ENCODE measurements at regions not wholly inside any gene's neighbourhood (a gene's known extent, or its start where the extent isn't known, plus 50 kb on each side); places are given as distances from the start of the nearest gene placed in this dataset.
A peak's percentile ranks its signal among the peaks of the same experiment; 100 is the strongest.

- DNase-seq (ENCODE audit: low read depth) = no peak
- TF ChIP-seq, protein P1, sequence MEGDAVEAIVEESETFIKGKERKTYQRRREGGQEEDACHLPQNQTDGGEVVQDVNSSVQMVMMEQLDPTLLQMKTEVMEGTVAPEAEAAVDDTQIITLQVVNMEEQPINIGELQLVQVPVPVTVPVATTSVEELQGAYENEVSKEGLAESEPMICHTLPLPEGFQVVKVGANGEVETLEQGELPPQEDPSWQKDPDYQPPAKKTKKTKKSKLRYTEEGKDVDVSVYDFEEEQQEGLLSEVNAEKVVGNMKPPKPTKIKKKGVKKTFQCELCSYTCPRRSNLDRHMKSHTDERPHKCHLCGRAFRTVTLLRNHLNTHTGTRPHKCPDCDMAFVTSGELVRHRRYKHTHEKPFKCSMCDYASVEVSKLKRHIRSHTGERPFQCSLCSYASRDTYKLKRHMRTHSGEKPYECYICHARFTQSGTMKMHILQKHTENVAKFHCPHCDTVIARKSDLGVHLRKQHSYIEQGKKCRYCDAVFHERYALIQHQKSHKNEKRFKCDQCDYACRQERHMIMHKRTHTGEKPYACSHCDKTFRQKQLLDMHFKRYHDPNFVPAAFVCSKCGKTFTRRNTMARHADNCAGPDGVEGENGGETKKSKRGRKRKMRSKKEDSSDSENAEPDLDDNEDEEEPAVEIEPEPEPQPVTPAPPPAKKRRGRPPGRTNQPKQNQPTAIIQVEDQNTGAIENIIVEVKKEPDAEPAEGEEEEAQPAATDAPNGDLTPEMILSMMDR (IDR thresholded peaks at IDR 0.05; ENCODE audit: control insufficient read depth, extremely low read depth, insufficient read depth) = no peak
These were observed 239.9 kb upstream of the NDST4 start for GRCh38 chr4:115353370-115353769.

DNA sequence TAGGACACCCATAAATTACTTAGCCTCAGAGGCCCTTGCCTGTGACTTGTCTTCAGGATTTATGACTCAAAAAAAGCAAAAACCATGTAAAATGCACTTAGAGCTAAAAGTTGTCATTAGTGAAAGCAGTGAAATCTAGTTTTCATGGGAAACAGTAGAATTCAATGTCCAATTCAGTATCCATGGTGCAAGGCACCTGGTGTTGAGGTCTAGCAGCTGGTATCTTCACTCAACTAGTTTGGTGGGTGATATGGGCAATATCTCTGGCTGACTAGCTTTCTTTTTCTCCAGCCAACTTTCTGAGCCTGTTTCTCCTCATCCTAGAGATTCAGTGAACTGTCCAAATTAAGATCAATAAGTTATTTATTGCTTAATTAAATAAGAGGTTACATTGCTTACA, 229.8 kb upstream of the NDST4 start:
- H3K4me3 ChIP-seq (ENCODE audit: low read depth, low read length) = no peak overlapping the region
- TF ChIP-seq, protein P1 (IDR thresholded peaks at IDR 0.05; ENCODE audit: control insufficient read depth, extremely low read depth, insufficient read depth) = no peak
- DNase-seq (ENCODE audit: low read depth) = no peak

More at GRCh38 chr4:115353370-115353769, 239.9 kb upstream of the NDST4 start:
- H3K4me3 ChIP-seq (ENCODE audit: low read depth, low read length) = no peak overlapping the region

DNA sequence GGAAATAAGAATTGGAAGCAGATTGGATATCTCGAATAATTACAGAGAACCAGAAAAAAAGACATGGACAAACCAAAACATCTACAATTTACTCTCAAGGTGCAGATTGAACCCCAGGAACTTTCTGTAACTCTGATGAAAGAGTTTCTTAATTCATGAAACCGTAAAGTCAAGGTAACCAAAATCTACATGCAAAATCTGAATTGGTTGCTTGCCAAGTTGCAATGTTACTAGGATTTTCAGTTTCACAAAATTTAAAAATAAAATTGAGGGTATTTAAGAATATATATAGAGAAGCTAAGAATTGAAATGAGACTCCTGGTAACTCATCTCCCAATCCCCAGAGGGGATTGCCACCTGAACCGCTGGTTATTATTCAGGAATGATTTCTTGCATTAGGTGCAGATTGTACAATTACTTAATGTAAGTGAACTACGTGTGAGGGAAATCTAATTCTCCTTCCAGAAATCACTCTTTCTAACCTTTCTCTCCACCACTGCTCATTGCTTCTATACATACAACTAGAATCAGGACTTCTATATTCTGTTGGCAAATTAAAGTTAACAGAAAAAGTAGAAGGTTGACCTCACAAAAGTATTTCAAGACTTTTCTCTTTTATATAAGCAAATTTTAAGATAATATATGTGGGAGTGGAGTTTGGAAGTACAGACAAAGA, 221.5 kb upstream of the NDST4 start:
- DNase-seq (ENCODE audit: low read depth) = no peak
- H3K4me3 ChIP-seq (ENCODE audit: low read depth, low read length) = no peak overlapping the region
- TF ChIP-seq, protein P1 (IDR thresholded peaks at IDR 0.05; ENCODE audit: control insufficient read depth, extremely low read depth, insufficient read depth) = no peak

- H3K4me3 ChIP-seq (ENCODE audit: low read depth, low read length) = no peak overlapping the region
- TF ChIP-seq, protein P1 (IDR thresholded peaks at IDR 0.05; ENCODE audit: control insufficient read depth, extremely low read depth, insufficient read depth) = no peak
- peak; percentile 14 for DNase-seq (ENCODE audit: low read depth)
These were observed 218.7 kb upstream of the NDST4 start for GRCh38 chr4:115332078-115332477.

GRCh38 chr4:115331241-115331640, 217.8 kb upstream of the NDST4 start:
- DNase-seq (ENCODE audit: low read depth) = no peak
- TF ChIP-seq, protein P1 (IDR thresholded peaks at IDR 0.05; ENCODE audit: control insufficient read depth, extremely low read depth, insufficient read depth) = no peak
- no peak overlapping the region for H3K4me3 ChIP-seq (ENCODE audit: low read depth, low read length)

GRCh38 chr4:115325836-115326235, 212.4 kb upstream of the NDST4 start:
- H3K4me3 ChIP-seq (ENCODE audit: low read depth, low read length) = no peak overlapping the region
- no peak for DNase-seq (ENCODE audit: low read depth)
- TF ChIP-seq, protein P1 (IDR thresholded peaks at IDR 0.05; ENCODE audit: control insufficient read depth, extremely low read depth, insufficient read depth) = no peak

Measured in LNCaP clone FGC (cell line).